Left ventricle myocardium inferior (tissue), 1 donor: ENCODE measurements at regions not wholly inside any gene's neighbourhood (a gene's known extent, or its start where the extent isn't known, plus 50 kb on each side); places are given as distances from the start of the nearest gene placed in this dataset.
A peak's percentile ranks its signal among the peaks of the same experiment; 100 is the strongest.
"Not testable (repeated sequence)": the region's sequence is repeated elsewhere in the genome, so short reads cannot be mapped to it uniquely, and the experiment has no call there.

Experiments
- DNase-seq: peaks from one replicate; pipeline ENCODE4 v3.0.0-alpha.2; 2020
- H3K27ac ChIP-seq: fragments of 200-600 bp; replicated peaks from 2 replicates; pipeline ENCODE4 v1.8.0; 2021
- H3K27me3 ChIP-seq: fragments of 200-600 bp; 2 replicates; pipeline ENCODE4 v1.8.0; 2021; ENCODE audit warnings: low read depth
- H3K36me3 ChIP-seq: fragments of 200-600 bp; 2 replicates; pipeline ENCODE4 v1.8.0; 2021
- H3K4me1 ChIP-seq: fragments of 200-600 bp; 2 replicates; pipeline ENCODE4 v1.8.0; 2021
- H3K4me3 ChIP-seq: fragments of 200-600 bp; 2 replicates; pipeline ENCODE4 v1.8.0; 2021; ENCODE audit warnings: mild to moderate bottlenecking, moderate library complexity
- H3K9me3 ChIP-seq: fragments of 200-600 bp; replicated peaks from 2 replicates; pipeline ENCODE4 v1.8.0; 2021
- CTCF ChIP-seq: fragments of 200-600 bp; IDR thresholded peaks from 2 replicates; pipeline ENCODE4 v1.8.0; 2021; ENCODE audit warnings: antibody characterized with exemption, mild to moderate bottlenecking, borderline replicate concordance
- intact Hi-C: fragments of 100-400 bp; cut with micrococcal nuclease; formaldehyde crosslinking; loops from one replicate; pipeline ENCODE4 v1.11.0; 2022
- donor health status: DM: no; HTN: yes; CAD: no; lungs with severe emphysema.

GRCh38 chr18:47370052-47370451, 118.6 kb upstream of the SKOR2 start:
- DNase-seq, result no peak
- TF ChIP-seq CTCF, result no peak
- H3K4me1 ChIP-seq, result no peaks in the 10 kb centered on the region
- H3K36me3 ChIP-seq, result no peaks in the 10 kb centered on the region
- H3K4me3 ChIP-seq, result no peak overlapping the region
- H3K27me3 ChIP-seq, result peaks cover 39% of the 10 kb centered on the region
- H3K9me3 ChIP-seq, result peaks cover 19% of the 10 kb centered on the region
- no peak overlapping the region for H3K27ac ChIP-seq
- intact Hi-C loops, result no loop called here

GRCh38 chr18:47354061-47354460, 102.6 kb upstream of the SKOR2 start:
- H3K27ac ChIP-seq, H3K36me3 ChIP-seq, H3K4me1 ChIP-seq, intact Hi-C loops, H3K4me3 ChIP-seq, DNase-seq: not testable (repeated sequence)
- H3K9me3 ChIP-seq, result peaks cover 17% of the 10 kb centered on the region
- H3K27me3 ChIP-seq, result peaks cover 19% of the 10 kb centered on the region

GRCh38 chr18:47346016-47346415, 94.6 kb upstream of the SKOR2 start:
- no peak for TF ChIP-seq CTCF
- no peaks in the 10 kb centered on the region for H3K9me3 ChIP-seq
- intact Hi-C loops, result no loop called here
- no peak overlapping the region for H3K4me3 ChIP-seq
- no peaks in the 10 kb centered on the region for H3K36me3 ChIP-seq
- peaks cover 31% of the 10 kb centered on the region for H3K27me3 ChIP-seq
- H3K4me1 ChIP-seq, result no peaks in the 10 kb centered on the region
- no peak overlapping the region for H3K27ac ChIP-seq
- DNase-seq, result no peak

- H3K4me3 ChIP-seq, result no peak overlapping the region
- intact Hi-C loops, result no loop called here
- no peaks in the 10 kb centered on the region for H3K36me3 ChIP-seq
- peaks cover 31% of the 10 kb centered on the region for H3K27me3 ChIP-seq
- no peaks in the 10 kb centered on the region for H3K4me1 ChIP-seq
- H3K9me3 ChIP-seq, result no peaks in the 10 kb centered on the region
- peak; percentile 26 for TF ChIP-seq CTCF
- no peak overlapping the region for H3K27ac ChIP-seq
- no peak for DNase-seq
These were observed 93.8 kb upstream of the SKOR2 start for GRCh38 chr18:47345291-47345690.

GRCh38 chr18:47343291-47343690, 91.8 kb upstream of the SKOR2 start:
- TF ChIP-seq CTCF, result no peak
- H3K9me3 ChIP-seq, result no peaks in the 10 kb centered on the region
- intact Hi-C loops, result no loop called here
- peaks cover 41% of the 10 kb centered on the region for H3K27me3 ChIP-seq
- no peaks in the 10 kb centered on the region for H3K4me1 ChIP-seq
- no peak overlapping the region for H3K4me3 ChIP-seq
- H3K27ac ChIP-seq, result no peak overlapping the region
- no peaks in the 10 kb centered on the region for H3K36me3 ChIP-seq
- no peak for DNase-seq

- DNase-seq, result no peak
- Histone ChIP-seq H3K36me3 (no peaks in the 10 kb centered on the region), H3K27me3 (peaks cover 47% of the 10 kb centered on the region), H3K9me3 (no peaks in the 10 kb centered on the region), H3K4me3 (no peak overlapping the region), H3K27ac (no peak overlapping the region), H3K4me1 (no peaks in the 10 kb centered on the region)
- no peak for TF ChIP-seq CTCF
- intact Hi-C loops, result no loop called here
These were observed 91.1 kb upstream of the SKOR2 start for GRCh38 chr18:47342566-47342965.
